GM12878 (cell line): ENCODE measurements at regions not wholly inside any gene's neighbourhood (a gene's known extent, or its start where the extent isn't known, plus 50 kb on each side); places are given as distances from the start of the nearest gene placed in this dataset.

Experiments
- ATAC-seq: fragments of 200-7000 bp; cut with Tn5 transposase; 3 replicates; pipeline ENCODE4 v1.9.1; 2020; ENCODE audit warnings: mild to moderate bottlenecking, moderate library complexity
- BruUV-seq: library from RNA; stranded (reverse); fragments of 400-500 nt; replicated peaks from 2 replicates; lab custom pipeline; 2021; lab: Mats Ljungman, UMichigan
- CTCF ChIA-PET: fragments of 300-600 bp; sonication (Branson Sonifier 250); formaldehyde crosslinking; extraction: SDS; loops from one replicate; lab custom pipeline; 2021; ENCODE audit warnings: inconsistent platforms; lab: Yijun Ruan, JAX
- POLR2A ChIA-PET: fragments of 350-600 bp; formaldehyde crosslinking; extraction: SDS; loops from one replicate; lab custom pipeline; 2021; ENCODE audit warnings: inconsistent platforms; lab: Charles Lee
- RAD21 ChIA-PET: fragments of 300-600 bp; sonication (Branson Sonifier 250); formaldehyde crosslinking; loops from one replicate; lab custom pipeline; 2023; ENCODE audit warnings: antibody characterized with exemption; ENCODE audit not compliant: unreplicated experiment; lab: Charles Lee
- SMC1A ChIA-PET: fragments of 300-600 bp; sonication (Branson Sonifier 250); formaldehyde crosslinking; loops from one replicate; lab custom pipeline; 2023; ENCODE audit not compliant: unreplicated experiment, uncharacterized antibody; lab: Charles Lee
- DNase-seq: peaks from one replicate; pipeline ENCODE4 v3.0.0-alpha.2; 2011; ENCODE audit warnings: low read depth, low spot score
- FAIRE-seq: peaks from 3 replicates; lab custom pipeline; 2011; peaks lifted over from hg19 to GRCh38; lab: Jason Lieb, UNC
- H2AFZ ChIP-seq: 2 replicates; pipeline ENCODE4 v1.6.0; 2011; ENCODE audit warnings: low read depth, low read length, control low read depth; ENCODE audit not compliant: control insufficient read depth
- H3K27ac ChIP-seq: 2 replicates; pipeline ENCODE4 v1.5.1; 2011; ENCODE audit warnings: control low read depth; ENCODE audit not compliant: control insufficient read depth, insufficient read depth
- H3K27me3 ChIP-seq, 2 experiments: replicated peaks in 1 of 2; 2 replicates each; pipeline versions ENCODE4 v1.6.0 to v1.6.1; 2011; ENCODE audit warnings: low read length in 1 of 2; ENCODE audit not compliant: control insufficient read depth in 2 of 2, insufficient read depth in 2 of 2
- H3K36me3 ChIP-seq, 2 experiments: 2 replicates each; pipeline ENCODE4 v1.5.1; 2011; ENCODE audit warnings: low read length in 1 of 2; ENCODE audit not compliant: control insufficient read depth in 2 of 2, insufficient read depth in 2 of 2
- H3K4me1 ChIP-seq: 2 replicates; pipeline ENCODE4 v1.6.1; 2011; ENCODE audit warnings: mild to moderate bottlenecking, low read length, moderate library complexity, mixed read lengths; ENCODE audit not compliant: control insufficient read depth, insufficient read depth
- H3K4me2 ChIP-seq: 2 replicates; pipeline ENCODE4 v1.6.0; 2011; ENCODE audit warnings: control low read depth; ENCODE audit not compliant: control insufficient read depth, insufficient read depth
- H3K4me3 ChIP-seq: fragments of 200-600 bp; sonication (generic); 2 replicates; pipeline ENCODE4 v1.5.1; 2016
- H3K79me2 ChIP-seq: 2 replicates; pipeline ENCODE4 v1.6.0; 2011; ENCODE audit warnings: low read length; ENCODE audit not compliant: control insufficient read depth, insufficient read depth
- H3K9ac ChIP-seq: 2 replicates; pipeline ENCODE4 v1.8.0; 2011; ENCODE audit warnings: low read length, control low read depth, mixed read lengths; ENCODE audit not compliant: control insufficient read depth, insufficient read depth
- H3K9me3 ChIP-seq: replicated peaks from 3 replicates; pipeline ENCODE4 v1.5.1; 2011; ENCODE audit warnings: mild to moderate bottlenecking, low read length; ENCODE audit not compliant: control insufficient read depth, insufficient read depth
- H4K20me1 ChIP-seq: 2 replicates; pipeline ENCODE4 v1.6.0; 2011; ENCODE audit not compliant: control insufficient read depth, insufficient read depth
- EGR1 ChIP-seq, 2 experiments: IDR thresholded peaks; 1 replicate in 1 of 2; 2 replicates in 1 of 2; pipeline ENCODE4 v1.6.1; 2011 to 2012; ENCODE audit warnings: low read depth in 2 of 2, low read length in 2 of 2, borderline replicate concordance in 1 of 2, mild to moderate bottlenecking in 1 of 2, moderate library complexity in 1 of 2
- ESRRA ChIP-seq: IDR thresholded peaks from 2 replicates; pipeline ENCODE4 v1.6.1; 2012; ENCODE audit warnings: mild to moderate bottlenecking, low read length, improper control_type of control experiment
- GABPA ChIP-seq: IDR thresholded peaks from 2 replicates; pipeline ENCODE4 v1.6.1; 2014; ENCODE audit warnings: antibody characterized with exemption, low read depth, mild to moderate bottlenecking, inconsistent platforms
- KAT2A ChIP-seq: conservative IDR thresholded peaks from 2 replicates; pipeline ENCODE4 v1.6.1; 2011; ENCODE audit warnings: low read depth, low read length; ENCODE audit not compliant: control insufficient read depth
- MYB ChIP-seq: fragments of 150-350 bp; IDR thresholded peaks from 2 replicates; pipeline ENCODE4 v1.6.1; 2014; ENCODE audit warnings: mild to moderate bottlenecking, low read depth, low read length, borderline replicate concordance
- RAD51 ChIP-seq: fragments of 450-650 bp; IDR thresholded peaks from 2 replicates; pipeline ENCODE4 v1.6.1; 2016; ENCODE audit warnings: moderate library complexity, mild to moderate bottlenecking, inconsistent platforms
- SMAD1 ChIP-seq: fragments of 450-650 bp; IDR thresholded peaks from 2 replicates; pipeline ENCODE4 v1.6.1; 2018; ENCODE audit warnings: mild to moderate bottlenecking, low read depth; ENCODE audit not compliant: partially characterized antibody
- SUPT20H ChIP-seq: IDR thresholded peaks from 2 replicates; pipeline ENCODE4 v1.6.1; 2011; ENCODE audit warnings: low read depth, mild to moderate bottlenecking, low read length, moderate library complexity, borderline replicate concordance; ENCODE audit not compliant: control insufficient read depth
- ZBED1 ChIP-seq: IDR thresholded peaks from 2 replicates; pipeline ENCODE4 v1.6.1; 2016; ENCODE audit warnings: borderline replicate concordance
- ZNF274 ChIP-seq: IDR thresholded peaks from one replicate; pipeline ENCODE4 v1.8.0; 2011; ENCODE audit not compliant: insufficient read length, insufficient read depth
- WGBS: methylation state at CpG from one replicate; pipeline ENCODE4 v1.1.6; 2016; ENCODE audit warnings: low lambda C conversion rate; ENCODE audit not compliant: insufficient replicate concordance, insufficient coverage; ENCODE audit errors: missing lambda C conversion rate; 5-methylcytosine and 5-hydroxymethylcytosine counted together
- in situ Hi-C: fragments of 300-500 bp; cut with MboI; formaldehyde crosslinking; loops from 9 replicates; pipeline ENCODE4 v1.14.3; 2018; ENCODE audit warnings: mixed read lengths
- intact Hi-C: fragments of 100-400 bp; cut with micrococcal nuclease; formaldehyde crosslinking; loops from one replicate; pipeline ENCODE4 v1.14.2; 2022; ENCODE audit not compliant: unreplicated experiment
- TF ChIP-seq, protein P1 (sequence below): fragments of 450-650 bp; formaldehyde crosslinking; IDR thresholded peaks from 2 replicates; pipeline ENCODE4 v1.4.0; 2022; ENCODE audit warnings: mild to moderate bottlenecking, moderate library complexity
- TF ChIP-seq, protein P2 (sequence below): fragments of 450-650 bp; IDR thresholded peaks from 2 replicates; pipeline ENCODE4 v1.6.1; 2017; ENCODE audit warnings: mild to moderate bottlenecking, moderate library complexity

DNA sequence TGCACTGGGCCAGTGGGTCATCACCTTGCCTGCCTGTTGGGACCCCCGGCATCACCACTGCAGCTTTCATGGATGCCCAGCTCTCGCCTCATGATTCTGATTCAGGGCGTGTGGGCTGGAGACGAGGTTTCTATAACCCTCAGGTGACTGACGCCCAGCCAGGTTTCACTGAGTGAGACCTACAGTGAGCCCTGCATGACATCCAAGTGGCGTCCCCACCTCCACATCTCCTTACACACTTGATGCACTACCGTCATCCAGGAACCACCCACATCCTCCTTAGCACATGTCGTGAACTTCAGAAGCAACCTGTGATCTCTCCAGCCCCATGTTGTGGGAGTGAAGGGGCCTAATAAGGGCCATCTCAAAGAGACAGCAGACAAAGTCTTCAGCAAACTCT, 257.5 kb downstream of the CTTN start (continued):
- TF ChIP-seq SMAD1, result no peak

DNA sequence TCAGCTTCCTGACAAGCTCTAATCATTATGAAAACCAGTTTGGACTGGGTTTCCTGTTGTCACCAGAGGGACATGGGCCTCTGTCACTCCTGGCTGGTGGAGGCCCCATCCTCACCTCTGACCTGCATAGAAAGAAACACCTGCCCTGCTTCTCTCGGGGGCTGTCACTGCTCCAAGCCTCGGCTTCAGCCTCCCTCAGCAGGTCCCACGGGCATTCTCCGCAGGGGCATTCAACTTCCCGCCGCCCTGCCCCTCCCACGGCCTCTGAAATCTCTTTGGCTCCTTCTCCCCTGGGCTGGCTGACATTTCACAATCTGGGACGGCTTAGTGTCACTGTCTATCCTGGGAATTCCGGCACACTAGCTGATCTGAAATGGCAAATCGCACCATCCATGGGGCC, 257.9 kb downstream of the CTTN start:
- CTCF ChIA-PET, result interaction anchor here (0.6 kb wide), 1 partner anchor 159 kb away, joined by 3 read pairs; no protein-coding TSS in a partner anchor
- 10% methylated on average over 10 of the region's 10 CpGs for WGBS
- in situ Hi-C loops (no loop called here), intact Hi-C loops (no loop called here)
- Histone ChIP-seq H3K27ac (no peak overlapping the region), H3K4me2 (no peak overlapping the region), H2AFZ (no peak overlapping the region), H3K27me3 (no peaks in the 10 kb centered on the region), H3K9ac (no peak overlapping the region), H3K79me2 (no peaks in the 10 kb centered on the region), H3K4me3 (no peak overlapping the region), H3K9me3 (no peaks in the 10 kb centered on the region), H3K36me3 (no peaks in the 10 kb centered on the region), H4K20me1 (no peaks in the 10 kb centered on the region), H3K4me1 (no peaks in the 10 kb centered on the region)
- SMC1A ChIA-PET, result no interaction called here
- ATAC-seq, result no peak
- no TSS peak for BruUV-seq
- RAD21 ChIA-PET, result no interaction called here
- POLR2A ChIA-PET, result no interaction called here
- DNase-seq, result no peak
- no peak for FAIRE-seq
- TF ChIP-seq KAT2A (no peak), ZBED1 (no peak), EGR1 (IDR thresholded peaks at IDR 0.05; ENCODE audit: borderline replicate concordance in 1 of 2, low read depth in 2 of 2, low read length in 2 of 2) (no peak), SUPT20H (no peak), ESRRA (no peak), GABPA (no peak), ZNF274 (no peak), RAD51 (no peak), MYB (no peak)
- TF ChIP-seq, protein P1, sequence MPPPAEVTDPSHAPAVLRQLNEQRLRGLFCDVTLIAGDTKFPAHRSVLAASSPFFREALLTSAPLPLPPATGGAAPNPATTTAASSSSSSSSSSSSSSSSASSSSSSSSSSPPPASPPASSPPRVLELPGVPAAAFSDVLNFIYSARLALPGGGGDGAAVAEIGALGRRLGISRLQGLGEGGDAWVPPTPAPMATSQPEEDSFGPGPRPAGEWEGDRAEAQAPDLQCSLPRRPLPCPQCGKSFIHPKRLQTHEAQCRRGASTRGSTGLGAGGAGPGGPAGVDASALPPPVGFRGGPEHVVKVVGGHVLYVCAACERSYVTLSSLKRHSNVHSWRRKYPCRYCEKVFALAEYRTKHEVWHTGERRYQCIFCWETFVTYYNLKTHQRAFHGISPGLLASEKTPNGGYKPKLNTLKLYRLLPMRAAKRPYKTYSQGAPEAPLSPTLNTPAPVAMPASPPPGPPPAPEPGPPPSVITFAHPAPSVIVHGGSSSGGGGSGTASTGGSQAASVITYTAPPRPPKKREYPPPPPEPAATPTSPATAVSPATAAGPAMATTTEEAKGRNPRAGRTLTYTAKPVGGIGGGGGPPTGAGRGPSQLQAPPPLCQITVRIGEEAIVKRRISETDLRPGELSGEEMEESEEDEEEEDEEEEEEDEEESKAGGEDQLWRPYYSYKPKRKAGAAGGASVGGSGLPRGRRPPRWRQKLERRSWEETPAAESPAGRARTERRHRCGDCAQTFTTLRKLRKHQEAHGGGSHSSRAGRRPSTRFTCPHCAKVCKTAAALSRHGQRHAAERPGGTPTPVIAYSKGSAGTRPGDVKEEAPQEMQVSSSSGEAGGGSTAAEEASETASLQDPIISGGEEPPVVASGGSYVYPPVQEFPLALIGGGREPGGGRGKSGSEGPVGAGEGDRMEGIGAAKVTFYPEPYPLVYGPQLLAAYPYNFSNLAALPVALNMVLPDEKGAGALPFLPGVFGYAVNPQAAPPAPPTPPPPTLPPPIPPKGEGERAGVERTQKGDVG (CRISPR knock-in tag), result no peak
- TF ChIP-seq, protein P2, sequence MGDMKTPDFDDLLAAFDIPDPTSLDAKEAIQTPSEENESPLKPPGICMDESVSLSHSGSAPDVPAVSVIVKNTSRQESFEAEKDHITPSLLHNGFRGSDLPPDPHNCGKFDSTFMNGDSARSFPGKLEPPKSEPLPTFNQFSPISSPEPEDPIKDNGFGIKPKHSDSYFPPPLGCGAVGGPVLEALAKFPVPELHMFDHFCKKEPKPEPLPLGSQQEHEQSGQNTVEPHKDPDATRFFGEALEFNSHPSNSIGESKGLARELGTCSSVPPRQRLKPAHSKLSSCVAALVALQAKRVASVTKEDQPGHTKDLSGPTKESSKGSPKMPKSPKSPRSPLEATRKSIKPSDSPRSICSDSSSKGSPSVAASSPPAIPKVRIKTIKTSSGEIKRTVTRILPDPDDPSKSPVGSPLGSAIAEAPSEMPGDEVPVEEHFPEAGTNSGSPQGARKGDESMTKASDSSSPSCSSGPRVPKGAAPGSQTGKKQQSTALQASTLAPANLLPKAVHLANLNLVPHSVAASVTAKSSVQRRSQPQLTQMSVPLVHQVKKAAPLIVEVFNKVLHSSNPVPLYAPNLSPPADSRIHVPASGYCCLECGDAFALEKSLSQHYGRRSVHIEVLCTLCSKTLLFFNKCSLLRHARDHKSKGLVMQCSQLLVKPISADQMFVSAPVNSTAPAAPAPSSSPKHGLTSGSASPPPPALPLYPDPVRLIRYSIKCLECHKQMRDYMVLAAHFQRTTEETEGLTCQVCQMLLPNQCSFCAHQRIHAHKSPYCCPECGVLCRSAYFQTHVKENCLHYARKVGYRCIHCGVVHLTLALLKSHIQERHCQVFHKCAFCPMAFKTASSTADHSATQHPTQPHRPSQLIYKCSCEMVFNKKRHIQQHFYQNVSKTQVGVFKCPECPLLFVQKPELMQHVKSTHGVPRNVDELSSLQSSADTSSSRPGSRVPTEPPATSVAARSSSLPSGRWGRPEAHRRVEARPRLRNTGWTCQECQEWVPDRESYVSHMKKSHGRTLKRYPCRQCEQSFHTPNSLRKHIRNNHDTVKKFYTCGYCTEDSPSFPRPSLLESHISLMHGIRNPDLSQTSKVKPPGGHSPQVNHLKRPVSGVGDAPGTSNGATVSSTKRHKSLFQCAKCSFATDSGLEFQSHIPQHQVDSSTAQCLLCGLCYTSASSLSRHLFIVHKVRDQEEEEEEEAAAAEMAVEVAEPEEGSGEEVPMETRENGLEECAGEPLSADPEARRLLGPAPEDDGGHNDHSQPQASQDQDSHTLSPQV, result no peak
